ENCODE measurements at regions not wholly inside any gene's neighbourhood (a gene's known extent, or its start where the extent isn't known, plus 50 kb on each side); places are given as distances from the start of the nearest gene placed in this dataset.

- Histone ChIP-seq H2BK15ac (ENCODE audit: low read depth, low read length) (no peak overlapping the region), H3K4ac (ENCODE audit: low read depth, low read length) (no peak overlapping the region), H3K56ac (ENCODE audit: extremely low read depth, insufficient read depth, low read length) (no peak overlapping the region), H4K5ac (ENCODE audit: low read depth, low read length) (no peak overlapping the region), H3K27me3 (ENCODE audit: control insufficient read depth, insufficient read depth, low read length) (no peaks in the 10 kb centered on the region), H3K4me2 (ENCODE audit: low read depth, low read length) (no peak overlapping the region), H2BK20ac (ENCODE audit: low read depth, low read length) (no peak overlapping the region), H3K36me3 (ENCODE audit: control insufficient read depth, insufficient read depth, low read length) (no peaks in the 10 kb centered on the region), H3K9me1 (ENCODE audit: insufficient read depth, low read length) (no peaks in the 10 kb centered on the region), H4K8ac (ENCODE audit: low read depth in 2 of 2, low read length in 2 of 2) (no peak overlapping the region), H2AK5ac (ENCODE audit: low read depth, low read length) (no peak overlapping the region), H3K9ac (ENCODE audit: low read depth, low read length) (no peak overlapping the region), H2BK120ac (ENCODE audit: low read depth, low read length) (no peak overlapping the region), H3K18ac (ENCODE audit: low read depth, low read length) (no peak overlapping the region), H2AFZ (replicated peaks; ENCODE audit: low read length, poor library complexity) (no peak overlapping the region), H2AK9ac (replicated peaks; ENCODE audit: low read depth, low read length, poor library complexity) (no peak overlapping the region), H2BK5ac (ENCODE audit: low read depth, low read length, poor library complexity, severe bottlenecking) (no peak overlapping the region), H3K79me1 (ENCODE audit: low read depth in 1 of 2, low read length in 2 of 2) (no peaks in the 10 kb centered on the region), H3K4me1 (ENCODE audit: control insufficient read depth, insufficient read depth, low read length) (no peaks in the 10 kb centered on the region), H4K20me1 (ENCODE audit: insufficient read depth, low read length) (no peaks in the 10 kb centered on the region), H3K4me3 (ENCODE audit: insufficient read depth, low read depth, low read length) (no peak overlapping the region), H3K14ac (replicated peaks; ENCODE audit: low read depth, low read length) (no peak overlapping the region), H4K91ac (ENCODE audit: insufficient read depth, low read depth, low read length) (no peak overlapping the region), H3K27ac (ENCODE audit: insufficient read depth, low read length) (no peak overlapping the region), H3K9me3 (ENCODE audit: control insufficient read depth, insufficient read depth, low read length) (peaks cover 67% of the 10 kb centered on the region), H3K23ac (ENCODE audit: low read depth, low read length) (no peak overlapping the region)
- TF ChIP-seq SMC3 (IDR thresholded peaks at IDR 0.05; ENCODE audit: low read depth, low read length) = no peak
- TF ChIP-seq CEBPB (IDR thresholded peaks at IDR 0.05; ENCODE audit: low read depth, low read length) = no peak
- TF ChIP-seq MAZ (IDR thresholded peaks at IDR 0.05; ENCODE audit: borderline replicate concordance, low read depth, low read length) = no peak
- no peak for TF ChIP-seq CTCF (conservative IDR thresholded peaks at IDR 0.05; ENCODE audit: low read depth, low read length)
- no peak for TF ChIP-seq CHD1 (IDR thresholded peaks at IDR 0.05; ENCODE audit: low read depth, low read length)
- TF ChIP-seq, protein P1, sequence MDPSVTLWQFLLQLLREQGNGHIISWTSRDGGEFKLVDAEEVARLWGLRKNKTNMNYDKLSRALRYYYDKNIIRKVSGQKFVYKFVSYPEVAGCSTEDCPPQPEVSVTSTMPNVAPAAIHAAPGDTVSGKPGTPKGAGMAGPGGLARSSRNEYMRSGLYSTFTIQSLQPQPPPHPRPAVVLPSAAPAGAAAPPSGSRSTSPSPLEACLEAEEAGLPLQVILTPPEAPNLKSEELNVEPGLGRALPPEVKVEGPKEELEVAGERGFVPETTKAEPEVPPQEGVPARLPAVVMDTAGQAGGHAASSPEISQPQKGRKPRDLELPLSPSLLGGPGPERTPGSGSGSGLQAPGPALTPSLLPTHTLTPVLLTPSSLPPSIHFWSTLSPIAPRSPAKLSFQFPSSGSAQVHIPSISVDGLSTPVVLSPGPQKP (IDR thresholded peaks at IDR 0.05; ENCODE audit: borderline replicate concordance, low read depth, low read length) = no peak
- no peak for TF ChIP-seq RCOR1 (IDR thresholded peaks at IDR 0.05; ENCODE audit: insufficient replicate concordance, low read length)
- no peak for TF ChIP-seq POLR2A (IDR thresholded peaks at IDR 0.05; ENCODE audit: low read depth, low read length)
- TF ChIP-seq RFX5 (IDR thresholded peaks at IDR 0.05; ENCODE audit: low read depth, low read length) = no peak
- no peak for TF ChIP-seq NFE2L2 (IDR thresholded peaks at IDR 0.05; ENCODE audit: low read depth, low read length)
- TF ChIP-seq BHLHE40 (IDR thresholded peaks at IDR 0.05; ENCODE audit: low read depth, low read length) = no peak
- no peak for TF ChIP-seq MXI1 (IDR thresholded peaks at IDR 0.05; ENCODE audit: borderline replicate concordance, low read depth, low read length)
- no peak for TF ChIP-seq RAD21 (IDR thresholded peaks at IDR 0.05; ENCODE audit: low read length)
- intact Hi-C loops (cut with micrococcal nuclease) = no loop called here
- ChIA-PET CTCF (no interaction called here), POLR2A (ENCODE audit: unreplicated experiment) (no interaction called here)
- in situ Hi-C loops (cut with MboI; ENCODE audit: low sequenced_read_pairs) = no loop called here
- 68% methylated on average over 3 of the region's 17 CpGs; no CpG with 5 or more reads in 1 of the 2 experiments for WGBS, 2 experiments (ENCODE audit: extremely low coverage in 2 of 2, insufficient read length in 1 of 2)
- DNase-seq = no peak
- dilution Hi-C loops (cut with HindIII; ENCODE audit: low sequenced_read_pairs, unreplicated experiment) = no loop called here
- BruUV-seq (replicated peaks) = no TSS peak
- no peak for ATAC-seq (ENCODE audit: low read depth)
Measured at GRCh38 chr22:49156662-49157285, 670.9 kb downstream of the BRD1 start.

Data from IMR-90 (cell line).